Cerebellar cortex (tissue), 1 donor: ENCODE measurements at regions not wholly inside any gene's neighbourhood (a gene's known extent, or its start where the extent isn't known, plus 50 kb on each side); places are given as distances from the start of the nearest gene placed in this dataset.
"Not testable (repeated sequence)": the region's sequence is repeated elsewhere in the genome, so short reads cannot be mapped to it uniquely, and the experiment has no call there.

Experiments used
- DNase-seq: peaks from one replicate; pipeline ENCODE4 v3.0.0-alpha.2; 2015; ENCODE audit warnings: low spot score

DNA sequence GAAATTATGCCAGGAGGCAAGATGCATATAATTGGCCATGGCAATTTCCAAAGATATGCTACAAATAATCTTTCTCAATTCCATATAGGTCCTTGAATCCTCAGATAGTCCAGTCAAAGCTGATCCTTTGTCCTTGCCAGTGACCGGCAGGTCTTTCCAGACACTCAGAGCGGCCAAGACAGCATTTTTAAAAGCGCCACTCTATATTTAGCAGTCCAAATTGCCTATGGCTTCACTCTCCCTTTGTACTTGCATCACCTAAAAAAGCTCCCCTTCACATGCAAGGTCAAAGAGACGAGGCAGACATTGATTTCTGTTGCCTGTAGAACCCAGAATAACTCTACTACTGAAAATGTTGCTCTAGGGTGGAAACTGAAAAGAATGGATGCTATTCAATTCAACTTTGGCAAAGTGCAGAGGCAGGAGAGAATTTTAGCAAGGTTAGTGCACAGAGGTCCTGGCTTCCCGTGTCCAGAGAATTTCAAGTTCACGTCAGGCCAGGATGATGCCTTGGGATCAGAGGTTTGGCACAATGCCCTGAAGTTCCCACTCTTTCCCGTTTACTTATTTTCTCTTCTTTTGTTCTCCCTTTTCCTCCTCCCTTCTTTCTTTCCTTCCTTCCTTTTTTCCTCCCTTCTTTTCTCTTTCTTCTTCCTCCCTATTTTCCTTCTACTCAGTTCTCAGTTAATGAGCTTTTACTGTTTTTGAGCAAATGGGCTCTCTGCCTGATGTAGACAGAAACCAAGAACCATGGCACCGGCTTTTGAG lies 108.5 kb downstream of the KCNK1 start:
- no peak for DNase-seq

DNA sequence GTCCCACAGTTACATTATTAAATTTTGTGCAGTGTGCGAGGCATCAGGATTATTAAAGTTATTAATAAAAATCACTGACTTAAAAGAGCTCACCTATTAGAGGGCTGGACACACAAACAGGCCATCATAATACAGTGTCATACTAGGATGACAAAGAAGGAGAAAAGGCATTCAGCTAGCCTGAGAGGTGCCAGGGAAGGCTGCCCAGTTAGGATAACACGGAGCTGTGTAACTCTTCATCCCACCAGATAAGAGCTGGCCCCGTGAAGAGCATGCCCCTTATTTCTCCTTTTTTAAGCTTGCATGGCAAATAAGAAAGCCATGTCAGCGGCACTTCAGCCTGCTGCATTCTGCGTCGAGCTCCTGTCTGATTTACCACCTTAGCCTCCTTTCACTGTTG lies 109.5 kb downstream of the KCNK1 start:
- DNase-seq = no peak

DNA sequence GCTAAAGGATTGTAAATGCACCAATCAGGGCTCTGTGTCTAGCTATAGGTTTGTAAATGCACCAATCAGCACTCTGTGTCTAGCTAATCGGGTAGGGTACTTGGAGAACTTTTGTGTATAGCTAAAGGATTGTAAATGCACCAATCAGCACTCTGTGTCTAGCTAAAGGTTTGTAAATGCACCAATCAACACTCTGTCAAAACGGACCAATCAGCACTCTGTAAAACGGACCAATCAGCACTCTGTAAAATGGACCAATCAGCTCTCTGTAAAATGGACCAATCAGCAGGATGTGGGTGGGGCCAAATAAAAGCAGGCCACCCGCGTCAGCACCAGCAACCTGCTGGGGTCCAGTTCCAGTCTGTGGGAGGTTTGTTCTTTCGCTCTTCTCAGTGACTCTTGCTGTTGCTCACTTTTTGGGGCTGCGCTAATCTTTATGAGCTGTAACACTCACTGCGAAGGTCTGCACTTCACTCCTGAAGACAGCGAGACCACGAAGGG lies 110.3 kb downstream of the KCNK1 start:
- DNase-seq = not testable (repeated sequence)

DNA sequence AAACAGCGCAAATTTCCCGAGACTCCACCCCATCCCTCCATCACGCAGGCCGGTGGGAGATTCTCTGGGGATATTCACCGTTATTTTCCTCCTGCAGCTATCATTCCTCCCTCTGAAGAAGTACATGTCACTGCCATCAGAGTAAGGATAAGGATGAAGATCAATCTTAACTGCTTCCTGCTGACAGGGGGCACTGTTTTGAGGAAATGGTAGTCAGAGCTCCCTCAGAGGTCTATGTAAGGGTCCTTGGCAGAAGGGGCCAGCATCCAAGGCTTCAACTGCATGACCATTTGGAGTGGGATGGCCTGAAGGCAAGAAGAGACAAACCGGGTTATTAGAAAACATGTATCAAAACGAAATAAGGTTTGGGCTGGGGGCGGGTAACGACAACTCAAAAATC lies 111.5 kb downstream of the KCNK1 start:
- DNase-seq = no peak

DNA sequence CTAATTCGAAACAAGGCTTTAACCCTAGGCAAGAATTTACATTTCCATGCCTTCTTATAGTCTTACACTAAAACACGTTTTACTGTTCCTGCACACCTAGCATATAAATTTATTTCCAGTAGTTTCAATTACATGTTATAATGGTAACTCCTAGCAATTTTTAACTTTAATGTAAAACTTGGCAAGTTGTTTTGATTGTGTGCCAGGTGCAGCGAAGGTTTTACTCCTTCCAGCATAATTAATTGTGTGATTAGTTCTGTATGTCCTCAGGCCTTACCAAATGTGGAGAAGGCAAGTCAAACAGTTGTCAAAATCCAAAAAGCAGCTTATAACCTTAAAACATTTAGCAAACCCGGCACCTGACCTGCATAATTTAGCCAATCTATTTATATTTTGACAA lies 114.8 kb downstream of the KCNK1 start:
- no peak for DNase-seq

DNA sequence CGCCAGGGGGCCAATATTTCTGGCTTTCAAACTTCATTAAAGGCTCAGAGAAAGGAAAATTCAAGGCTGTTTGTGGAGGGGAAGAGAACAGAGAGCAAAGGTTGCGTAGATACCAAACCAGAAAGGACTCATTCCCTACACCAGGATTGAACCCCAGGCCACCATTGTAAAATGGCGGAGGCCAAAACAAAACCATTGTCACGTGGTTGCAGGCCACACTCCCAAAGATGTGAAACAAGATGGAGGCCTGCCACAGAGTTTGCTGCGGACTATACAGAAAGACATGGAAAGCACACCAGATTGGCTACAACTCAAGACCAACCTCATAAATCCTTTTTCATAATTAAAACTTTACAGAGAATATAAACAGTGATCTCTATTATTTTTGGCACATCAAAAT lies 116.5 kb downstream of the KCNK1 start:
- DNase-seq = no peak

DNA sequence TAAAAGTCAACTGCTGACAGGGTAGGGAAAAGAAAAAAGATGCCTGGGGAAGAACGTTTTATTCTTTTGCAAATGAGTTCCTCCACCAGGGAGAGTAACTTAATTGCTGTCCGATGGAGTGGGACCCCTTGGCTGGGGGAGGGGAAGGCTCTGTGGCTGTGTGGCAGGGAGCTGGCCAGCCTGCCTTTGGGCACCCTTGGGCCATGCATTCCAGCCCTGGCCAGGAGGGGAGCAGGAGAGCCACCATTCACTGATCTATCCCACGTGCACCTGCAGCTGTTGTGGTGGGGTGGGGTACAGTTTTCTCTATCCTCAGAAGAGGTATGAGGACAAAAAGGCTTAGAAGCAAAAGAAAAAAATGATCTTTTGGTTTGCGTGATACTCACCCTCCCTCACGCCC lies 116.9 kb downstream of the KCNK1 start:
- no peak for DNase-seq

DNA sequence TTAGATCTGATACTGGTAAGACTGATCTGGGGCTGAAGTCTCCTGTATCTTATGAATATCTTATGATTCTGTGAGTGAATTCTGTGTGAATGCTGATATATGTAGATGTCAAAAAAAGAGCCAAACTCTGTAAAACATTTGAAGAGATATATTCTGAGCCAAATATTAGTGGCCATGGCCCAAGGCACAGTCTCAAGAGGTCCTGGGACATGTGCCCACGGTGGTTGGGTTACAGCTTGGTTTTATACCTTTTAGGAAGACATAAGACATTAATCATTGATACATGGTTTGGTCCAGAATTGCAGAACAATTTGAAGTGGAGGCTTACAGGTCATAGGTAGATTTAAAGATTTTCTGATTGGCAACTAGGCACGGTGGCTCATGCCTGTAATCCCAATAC lies 118.3 kb downstream of the KCNK1 start:
- no peak for DNase-seq

DNA sequence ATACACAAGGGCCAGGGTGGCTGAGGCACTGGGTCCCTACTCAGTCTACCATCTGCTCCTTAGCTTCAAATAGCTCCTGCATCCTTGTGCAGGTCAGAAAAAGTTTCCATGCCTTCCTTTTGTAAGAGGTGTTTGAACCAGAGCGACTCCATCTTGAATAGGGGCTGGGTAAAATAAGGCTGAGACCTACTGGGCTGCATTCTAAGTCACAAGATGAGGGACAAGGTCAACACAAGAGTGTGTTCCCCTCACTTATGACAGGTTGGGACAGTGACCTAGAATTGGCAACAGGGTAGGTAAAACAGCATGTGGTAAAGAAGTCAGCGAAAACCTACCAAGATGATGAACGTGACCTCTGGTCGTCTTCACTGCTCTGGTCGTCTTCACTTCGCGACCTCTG lies 120.5 kb downstream of the KCNK1 start:
- no peak for DNase-seq

DNA sequence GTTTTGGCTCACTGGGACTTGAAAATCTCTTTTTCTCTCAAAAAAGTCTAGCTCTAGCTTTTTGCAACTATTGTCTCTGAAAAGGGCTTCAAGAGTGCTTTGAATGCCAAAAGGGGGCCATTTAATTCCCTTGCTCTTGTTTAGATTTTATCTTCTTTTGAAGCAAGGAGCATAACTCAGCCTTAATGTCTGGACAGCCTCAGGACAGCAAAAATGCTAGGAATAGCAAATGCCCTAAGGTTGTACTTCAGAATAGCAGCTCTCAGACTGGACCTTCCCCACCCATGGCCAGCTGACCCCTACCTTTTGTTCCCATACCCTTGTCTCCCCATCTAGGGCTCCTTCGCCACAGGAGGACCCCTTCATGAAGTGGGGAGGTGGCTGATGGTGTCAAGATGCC lies 121.4 kb downstream of the KCNK1 start:
- DNase-seq = no peak

DNA sequence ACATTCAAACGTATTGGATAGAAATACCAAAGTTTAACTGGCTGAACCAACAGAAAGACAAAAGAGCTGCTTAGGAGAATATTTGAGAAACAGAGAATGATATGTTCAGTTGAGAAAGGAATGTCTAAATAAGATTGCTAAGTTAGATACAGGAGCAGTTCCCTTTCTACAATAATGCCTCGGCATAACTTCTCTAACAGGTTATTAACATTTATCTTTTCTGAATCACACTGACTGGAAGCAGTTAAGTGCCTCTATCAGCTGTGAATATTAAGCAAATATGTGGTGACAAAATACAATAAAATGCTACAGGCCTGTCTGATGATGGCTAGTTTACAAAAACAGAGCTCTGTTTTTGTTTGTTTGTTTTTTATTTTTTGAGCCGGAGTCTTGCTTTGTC lies 121.9 kb downstream of the KCNK1 start:
- no peak for DNase-seq

DNA sequence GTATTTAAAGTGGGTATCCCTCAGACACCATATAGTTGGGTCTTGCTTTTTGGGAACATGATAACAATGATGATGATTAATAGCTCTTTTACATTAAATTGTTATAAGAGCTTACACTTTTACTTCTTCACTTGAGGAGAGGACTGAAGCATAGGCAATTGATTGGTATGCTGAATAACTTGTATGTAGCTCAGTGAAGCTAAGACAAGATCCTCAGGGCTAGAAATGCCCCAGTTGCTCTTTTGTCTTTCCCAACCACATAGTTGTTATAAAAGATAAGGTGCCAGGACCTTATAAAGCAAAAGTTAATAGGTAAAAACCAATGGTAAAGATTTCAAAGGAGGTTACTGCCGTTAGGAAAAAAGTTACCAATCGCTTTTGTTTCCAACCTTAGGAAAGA lies 123.4 kb downstream of the KCNK1 start:
- no peak for DNase-seq

DNA sequence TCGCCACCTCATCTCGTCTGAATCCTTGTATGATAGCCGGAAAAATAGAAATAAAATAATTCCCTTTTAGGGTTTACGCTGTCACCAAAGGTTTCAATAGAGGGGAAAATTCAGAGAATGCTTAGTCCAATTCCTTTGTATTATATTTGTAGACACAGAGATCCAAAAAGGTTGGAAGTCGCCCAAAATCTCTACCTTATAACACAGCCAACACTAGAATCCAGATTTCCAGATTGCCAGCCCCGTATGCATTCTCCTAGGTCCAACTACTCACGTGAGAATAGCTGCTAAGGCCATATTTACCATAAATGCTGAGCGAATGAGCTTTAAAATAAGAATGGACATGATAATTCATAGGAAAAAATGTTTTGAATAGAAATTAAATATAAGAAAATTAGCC lies 124.5 kb downstream of the KCNK1 start:
- DNase-seq = peak; percentile 77

DNA sequence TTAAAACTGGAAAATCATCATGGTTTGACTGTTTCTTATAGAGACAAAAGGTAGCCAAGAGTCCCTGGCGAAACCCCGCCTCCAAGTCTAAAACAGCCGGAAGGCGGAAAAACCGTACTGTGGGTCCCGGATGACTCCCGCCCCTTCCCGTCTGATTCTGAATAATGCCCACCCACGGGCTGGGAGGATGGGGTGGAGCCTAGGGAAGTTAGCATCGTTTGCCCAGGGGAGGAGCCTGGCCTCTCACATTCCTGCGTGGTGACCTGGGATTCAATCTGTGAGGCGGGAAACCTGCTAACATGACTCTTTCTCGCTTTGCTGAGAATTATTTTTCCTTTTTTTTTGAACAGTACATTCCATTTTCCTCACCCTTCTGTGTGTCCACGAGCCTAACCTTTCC lies 124.9 kb downstream of the KCNK1 start:
- DNase-seq = no peak

DNA sequence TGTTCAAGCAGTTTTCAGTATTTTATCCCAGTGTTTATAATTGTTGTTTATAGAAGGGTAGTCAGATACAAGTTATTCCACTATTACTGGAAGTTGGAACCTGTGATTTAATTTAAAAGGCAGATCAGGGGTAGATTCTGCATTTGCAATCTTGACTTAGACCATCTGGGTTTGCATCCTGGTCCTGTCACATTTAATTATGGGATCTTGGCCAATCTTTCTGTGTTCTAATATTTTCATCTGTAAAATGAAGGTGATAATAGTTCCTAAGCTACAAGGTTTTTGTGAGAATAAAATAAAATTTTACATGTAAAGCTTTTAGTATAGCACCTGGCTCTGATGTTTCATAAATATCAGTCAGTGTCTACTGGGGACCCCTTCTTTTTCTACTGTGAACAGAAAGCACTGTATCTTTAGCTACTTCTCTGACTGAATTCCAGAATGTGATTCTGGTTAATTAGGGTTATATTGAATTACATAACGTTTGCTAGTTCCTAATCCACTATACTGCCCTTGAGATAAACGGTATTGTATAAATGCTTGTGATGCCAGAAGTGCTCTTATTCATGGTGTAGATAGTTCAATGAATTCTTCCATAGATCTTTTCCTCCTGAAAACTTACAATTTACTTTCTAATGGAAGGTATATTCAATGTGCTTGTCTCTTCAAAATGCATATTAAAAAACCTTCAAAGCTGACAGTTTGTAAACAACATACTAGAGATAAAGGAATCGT lies 131.0 kb downstream of the KCNK1 start:
- DNase-seq = peak; percentile 47

DNA sequence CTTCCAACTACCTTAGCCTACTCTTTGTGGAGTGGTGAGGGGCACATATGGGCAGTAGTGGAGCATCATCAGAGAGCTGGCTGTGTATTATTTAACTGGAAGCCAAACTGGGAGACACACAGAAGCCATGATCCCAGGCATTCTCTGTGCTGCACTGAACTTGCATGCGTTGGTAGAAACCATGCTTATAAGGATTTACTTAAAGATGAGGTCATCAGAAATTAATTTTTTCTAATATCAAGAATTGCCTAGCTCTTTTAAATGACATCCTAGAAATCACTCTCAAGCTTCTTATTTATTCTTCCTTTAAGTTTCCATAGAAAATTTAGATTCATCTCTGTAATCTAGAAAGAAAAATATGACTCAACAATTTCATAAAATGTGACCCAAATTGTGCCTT lies 136.2 kb downstream of the KCNK1 start:
- no peak for DNase-seq

DNA sequence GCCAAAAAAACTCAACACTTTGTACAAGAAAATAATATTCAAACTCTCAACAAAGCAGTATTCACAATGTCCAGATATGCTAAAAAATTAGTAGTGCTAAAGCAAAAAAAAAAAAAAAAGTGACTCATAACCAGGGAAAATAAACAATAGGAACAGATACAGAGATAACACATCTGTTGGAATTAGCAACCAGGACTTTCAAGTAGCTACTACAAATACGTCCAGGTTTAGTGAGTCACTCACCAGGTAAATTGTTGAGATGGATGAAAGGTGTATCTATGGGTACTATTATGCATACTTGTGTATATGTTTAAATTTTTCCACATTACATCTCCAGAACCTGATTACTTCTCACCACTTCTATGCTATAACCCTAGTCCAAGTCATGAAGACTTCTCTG lies 144.8 kb upstream of the SLC35F3 start:
- DNase-seq = no peak

DNA sequence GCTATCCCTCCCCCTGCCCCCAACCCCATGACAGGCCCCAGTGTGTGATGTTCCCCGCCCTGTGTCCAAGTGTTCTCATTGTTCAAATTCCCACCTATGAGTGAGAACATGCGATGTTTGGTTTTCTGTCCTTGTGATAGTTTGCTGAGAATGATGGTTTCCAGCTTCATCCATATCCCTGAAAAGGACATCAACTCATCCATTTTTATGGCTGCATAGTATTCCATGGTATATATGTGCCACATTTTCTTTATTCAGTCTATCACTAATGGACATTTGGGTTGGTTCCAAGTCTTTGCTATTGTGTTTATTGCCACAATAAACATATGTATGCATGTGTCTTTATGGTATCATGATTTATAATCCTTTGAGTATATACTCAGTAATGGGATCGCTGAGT lies 140.2 kb upstream of the SLC35F3 start:
- not testable (repeated sequence) for DNase-seq

DNA sequence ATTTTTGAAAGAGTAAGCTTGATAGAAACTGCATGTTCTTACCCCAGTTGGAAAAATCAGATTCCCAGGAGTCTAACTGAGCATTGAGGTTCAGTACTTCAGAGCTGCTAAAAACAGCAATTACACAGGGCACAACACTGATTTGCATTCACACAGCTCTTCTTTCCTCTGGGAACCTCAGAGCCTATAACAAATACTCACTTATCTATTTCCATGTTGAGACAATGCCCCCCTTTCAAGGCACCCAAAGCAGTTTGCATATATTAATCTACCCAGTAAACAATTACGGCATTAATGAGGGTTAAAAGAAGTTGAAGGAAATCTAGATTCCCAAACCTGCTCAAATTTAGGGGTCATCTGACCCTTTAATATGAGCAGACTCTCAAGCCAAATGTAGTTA lies 126.9 kb upstream of the SLC35F3 start:
- no peak for DNase-seq

DNA sequence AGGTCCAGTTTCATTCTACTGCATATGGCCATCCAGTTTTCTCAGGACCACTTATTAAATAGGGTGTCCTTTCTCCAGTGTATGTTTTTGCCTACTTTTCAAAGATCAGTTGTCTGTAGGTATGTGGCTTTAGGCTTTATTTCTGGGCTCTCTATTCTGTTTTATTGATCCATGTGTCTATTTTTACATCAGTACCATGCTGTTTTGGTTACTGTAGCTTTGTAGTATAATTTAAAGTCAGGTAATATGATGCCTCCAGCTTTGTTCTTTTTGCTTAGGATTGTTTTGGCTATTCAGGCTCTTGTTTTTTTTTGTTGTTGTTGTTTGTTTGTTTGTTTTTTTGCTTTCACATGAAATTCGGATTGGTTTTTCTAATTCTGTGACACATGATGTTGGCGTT lies 124.4 kb upstream of the SLC35F3 start:
- DNase-seq = no peak

DNA sequence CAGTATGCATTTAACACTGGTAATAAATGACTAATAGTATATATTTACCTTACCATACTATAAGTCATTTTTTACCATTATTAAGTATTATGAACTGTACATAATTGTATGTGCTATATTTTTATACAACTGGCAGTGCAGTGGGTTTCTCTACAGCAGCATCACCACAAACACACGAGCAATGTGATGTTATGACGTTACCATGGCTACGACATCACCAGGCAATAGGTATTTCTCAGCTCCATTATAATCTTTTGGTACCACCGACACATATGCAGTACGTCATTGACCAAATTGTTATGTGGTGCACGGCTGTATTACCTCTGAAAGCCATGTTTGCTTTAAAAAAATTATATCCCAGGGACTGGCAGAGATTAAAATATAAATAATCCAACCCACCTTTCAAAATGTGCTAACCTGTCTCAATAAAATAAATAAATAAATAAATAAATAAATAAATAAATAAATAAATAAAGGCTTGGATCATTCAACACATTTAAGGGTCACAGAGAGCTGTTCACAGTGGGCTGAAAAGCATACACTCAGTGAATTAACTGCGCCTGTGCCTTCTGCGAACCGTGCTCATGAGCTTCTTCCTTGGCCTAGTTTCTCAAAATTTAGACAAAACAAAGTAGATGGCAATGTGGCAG lies 121.4 kb upstream of the SLC35F3 start:
- no peak for DNase-seq

DNA sequence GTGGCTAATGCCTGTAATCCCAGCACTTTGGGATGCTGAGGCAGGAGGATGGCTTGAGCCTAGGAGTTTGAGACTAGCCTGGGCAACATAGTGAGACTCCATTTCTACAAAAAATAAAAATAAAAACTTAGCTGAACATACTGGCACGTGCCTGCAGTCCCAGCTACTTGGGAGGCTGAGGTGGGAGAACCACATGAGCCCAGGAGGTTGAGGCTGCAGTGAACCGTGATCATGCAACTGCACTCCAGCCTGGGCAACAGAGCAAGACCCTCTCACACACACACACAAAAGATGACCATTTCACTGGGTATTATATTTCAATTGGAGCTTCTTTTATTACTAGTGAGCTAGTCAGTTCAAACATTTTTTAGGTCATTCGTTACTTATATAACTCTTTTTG lies 116.9 kb upstream of the SLC35F3 start:
- DNase-seq = no peak

DNA sequence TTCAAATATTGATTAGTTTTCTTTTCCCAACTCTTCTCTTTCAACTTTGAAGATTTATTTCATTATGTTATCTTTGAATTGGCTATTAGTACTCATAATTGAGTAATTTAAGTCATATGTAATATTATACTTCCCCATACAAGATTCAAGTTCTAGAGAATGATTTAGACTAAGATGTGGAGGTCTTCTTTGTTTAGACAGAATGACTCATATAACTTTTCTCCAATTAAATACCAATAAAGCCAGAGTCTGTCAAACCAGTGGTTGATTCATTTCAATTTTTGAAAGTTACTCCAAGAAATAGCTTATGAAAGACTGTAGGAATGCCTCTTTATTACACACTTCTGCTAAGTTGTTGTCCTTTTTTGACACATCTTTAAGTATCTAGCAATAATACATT lies 115.8 kb upstream of the SLC35F3 start:
- no peak for DNase-seq
